PFSK-1 (cell line): ENCODE measurements at regions not wholly inside any gene's neighbourhood (a gene's known extent, or its start where the extent isn't known, plus 50 kb on each side); places are given as distances from the start of the nearest gene placed in this dataset.

Experiments
- FOXP2 ChIP-seq: optimal IDR thresholded peaks from 2 replicates; pipeline ENCODE3; 2011; ENCODE audit warnings: borderline replicate concordance, control low read depth, inconsistent platforms; ENCODE audit not compliant: insufficient read depth; ENCODE audit errors: extremely low read length, extremely low read depth
- POLR2AphosphoS5 ChIP-seq: IDR thresholded peaks from 2 replicates; pipeline ENCODE4 v1.6.1; 2012; ENCODE audit warnings: low read depth, mild to moderate bottlenecking, control low read depth, low read length, moderate library complexity
- SIN3A ChIP-seq: IDR thresholded peaks from 2 replicates; pipeline ENCODE4 v1.6.1; 2012; ENCODE audit warnings: mild to moderate bottlenecking, low read length, moderate library complexity, borderline replicate concordance; ENCODE audit not compliant: insufficient read depth
- TAF1 ChIP-seq: IDR thresholded peaks from 2 replicates; pipeline ENCODE4 v1.6.1; 2012; ENCODE audit warnings: low read length, control low read depth, borderline replicate concordance; ENCODE audit not compliant: insufficient read depth
- TF ChIP-seq, protein P1 (sequence below), 2 experiments: IDR thresholded peaks; 2 replicates each; pipeline versions ENCODE4 v1.6.1 to v1.8.0; 2011 to 2012; ENCODE audit warnings: low read depth in 2 of 2, low read length in 2 of 2, control low read depth in 1 of 2, inconsistent platforms in 1 of 2, mild to moderate bottlenecking in 1 of 2, moderate library complexity in 1 of 2; ENCODE audit not compliant: insufficient read depth in 1 of 2

DNA sequence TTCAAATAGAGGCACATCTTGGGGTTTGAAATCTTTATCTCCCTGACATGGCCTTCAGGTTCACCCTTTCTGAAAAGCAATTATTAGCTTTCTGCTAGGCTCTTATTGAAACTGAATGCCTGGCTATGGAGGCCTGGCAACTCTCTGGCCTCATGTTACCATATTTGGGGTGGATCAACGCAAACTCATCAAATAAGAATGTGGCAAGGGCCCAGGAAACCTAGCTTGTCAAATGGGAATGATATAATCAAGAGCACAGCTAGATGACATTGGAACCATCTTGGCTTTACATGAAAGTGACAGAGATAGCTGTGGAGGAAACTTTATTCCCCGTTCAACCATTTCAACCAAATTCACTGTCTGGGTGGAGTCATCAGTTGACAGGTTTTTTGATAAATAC lies 202.8 kb upstream of the SMIM30 start:
- TF ChIP-seq POLR2AphosphoS5 (no peak), TAF1 (no peak)
- TF ChIP-seq, protein P1, sequence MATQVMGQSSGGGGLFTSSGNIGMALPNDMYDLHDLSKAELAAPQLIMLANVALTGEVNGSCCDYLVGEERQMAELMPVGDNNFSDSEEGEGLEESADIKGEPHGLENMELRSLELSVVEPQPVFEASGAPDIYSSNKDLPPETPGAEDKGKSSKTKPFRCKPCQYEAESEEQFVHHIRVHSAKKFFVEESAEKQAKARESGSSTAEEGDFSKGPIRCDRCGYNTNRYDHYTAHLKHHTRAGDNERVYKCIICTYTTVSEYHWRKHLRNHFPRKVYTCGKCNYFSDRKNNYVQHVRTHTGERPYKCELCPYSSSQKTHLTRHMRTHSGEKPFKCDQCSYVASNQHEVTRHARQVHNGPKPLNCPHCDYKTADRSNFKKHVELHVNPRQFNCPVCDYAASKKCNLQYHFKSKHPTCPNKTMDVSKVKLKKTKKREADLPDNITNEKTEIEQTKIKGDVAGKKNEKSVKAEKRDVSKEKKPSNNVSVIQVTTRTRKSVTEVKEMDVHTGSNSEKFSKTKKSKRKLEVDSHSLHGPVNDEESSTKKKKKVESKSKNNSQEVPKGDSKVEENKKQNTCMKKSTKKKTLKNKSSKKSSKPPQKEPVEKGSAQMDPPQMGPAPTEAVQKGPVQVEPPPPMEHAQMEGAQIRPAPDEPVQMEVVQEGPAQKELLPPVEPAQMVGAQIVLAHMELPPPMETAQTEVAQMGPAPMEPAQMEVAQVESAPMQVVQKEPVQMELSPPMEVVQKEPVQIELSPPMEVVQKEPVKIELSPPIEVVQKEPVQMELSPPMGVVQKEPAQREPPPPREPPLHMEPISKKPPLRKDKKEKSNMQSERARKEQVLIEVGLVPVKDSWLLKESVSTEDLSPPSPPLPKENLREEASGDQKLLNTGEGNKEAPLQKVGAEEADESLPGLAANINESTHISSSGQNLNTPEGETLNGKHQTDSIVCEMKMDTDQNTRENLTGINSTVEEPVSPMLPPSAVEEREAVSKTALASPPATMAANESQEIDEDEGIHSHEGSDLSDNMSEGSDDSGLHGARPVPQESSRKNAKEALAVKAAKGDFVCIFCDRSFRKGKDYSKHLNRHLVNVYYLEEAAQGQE (IDR thresholded peaks at IDR 0.05; ENCODE audit: insufficient read depth in 1 of 2, low read depth in 2 of 2, low read length in 2 of 2) = no peak

DNA sequence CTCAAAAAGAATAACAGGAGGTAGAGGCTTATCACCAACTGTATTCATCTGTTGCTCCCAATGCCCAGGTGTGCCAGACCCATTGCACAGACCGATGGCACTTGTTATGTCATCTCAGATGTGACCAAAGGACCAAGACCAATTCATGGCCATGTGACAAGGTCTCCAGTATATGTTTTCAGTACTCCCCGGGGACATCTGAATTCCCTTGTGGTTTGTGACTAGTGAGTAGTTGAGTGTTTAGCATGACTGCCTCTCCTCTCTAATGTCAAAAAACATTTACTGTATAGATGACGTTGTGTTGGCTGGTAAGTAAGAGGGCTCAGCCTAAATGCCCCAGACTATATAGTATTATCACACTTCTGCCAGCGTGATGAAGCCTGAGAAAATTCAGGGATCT lies 202.1 kb upstream of the SMIM30 start:
- TF ChIP-seq FOXP2 (no peak), TAF1 (no peak), SIN3A (no peak), POLR2AphosphoS5 (no peak)
- TF ChIP-seq, protein P1 (IDR thresholded peaks at IDR 0.05; ENCODE audit: insufficient read depth in 1 of 2, low read depth in 2 of 2, low read length in 2 of 2) = no peak

DNA sequence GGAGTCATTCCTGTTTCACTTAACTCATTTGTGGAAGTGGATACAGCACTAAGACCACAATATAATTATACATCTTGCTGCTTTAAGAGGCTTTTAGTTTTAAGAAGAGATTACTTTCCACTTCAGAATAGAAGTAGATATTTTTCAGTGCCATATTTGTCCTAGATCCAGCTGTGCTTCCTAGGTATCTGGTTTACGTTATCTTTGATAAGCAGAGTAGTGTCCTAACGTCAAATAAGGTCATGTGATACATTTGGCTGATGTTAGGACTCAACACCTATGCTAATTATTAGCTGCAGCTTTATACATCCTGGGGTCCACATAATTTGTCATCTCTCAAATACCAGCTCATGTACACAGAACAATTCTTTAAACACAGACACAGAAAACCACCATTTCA lies 196.2 kb upstream of the SMIM30 start:
- TF ChIP-seq FOXP2 = no peak
- TF ChIP-seq, protein P1 (IDR thresholded peaks at IDR 0.05; ENCODE audit: insufficient read depth in 1 of 2, low read depth in 2 of 2, low read length in 2 of 2) = no peak
- TF ChIP-seq SIN3A = no peak
- TF ChIP-seq POLR2AphosphoS5 = no peak
- TF ChIP-seq TAF1 = no peak

DNA sequence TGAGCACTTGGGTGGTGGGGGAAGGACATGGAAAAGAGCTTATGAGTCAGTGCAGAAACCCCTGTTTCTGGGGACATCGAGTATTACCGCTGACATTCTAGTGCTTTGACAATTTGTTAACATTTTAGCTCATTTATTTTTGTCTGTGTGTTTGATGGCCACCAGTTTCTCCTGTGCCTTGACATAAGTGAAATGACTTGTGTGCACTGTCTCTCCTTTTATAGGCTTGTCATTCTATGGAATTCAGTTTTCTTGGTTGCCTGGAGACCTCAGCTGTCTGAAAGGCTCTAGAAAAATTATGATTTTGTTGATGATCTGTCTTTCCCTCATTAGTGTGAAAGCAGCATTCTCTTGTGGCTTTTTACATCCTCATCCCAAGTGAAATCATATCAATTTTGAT lies 190.0 kb upstream of the SMIM30 start:
- TF ChIP-seq, protein P1 (IDR thresholded peaks at IDR 0.05; ENCODE audit: insufficient read depth in 1 of 2, low read depth in 2 of 2, low read length in 2 of 2) = no peak
- TF ChIP-seq FOXP2 = no peak
- TF ChIP-seq POLR2AphosphoS5 = no peak
- TF ChIP-seq TAF1 = no peak
- no peak for TF ChIP-seq SIN3A

DNA sequence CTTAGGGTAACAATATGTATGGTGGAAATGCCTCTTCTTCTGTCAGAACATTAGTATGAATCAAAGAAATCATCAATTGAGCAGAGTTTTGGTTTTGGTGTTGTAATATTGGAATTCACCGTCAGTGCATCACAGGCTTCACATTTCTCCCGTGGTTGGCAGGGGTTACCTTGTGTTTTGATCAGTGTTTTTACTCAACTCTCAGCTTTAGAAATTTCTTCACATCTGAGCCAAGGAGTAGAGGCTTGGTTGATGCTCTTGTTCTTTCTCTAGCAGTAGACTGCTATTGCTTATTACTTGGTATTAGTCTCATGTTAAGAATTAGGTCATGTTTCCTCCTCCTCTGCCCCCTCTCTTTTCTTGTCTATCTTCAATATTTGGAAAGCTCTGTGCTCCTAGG lies 188.8 kb upstream of the SMIM30 start:
- no peak for TF ChIP-seq POLR2AphosphoS5
- TF ChIP-seq, protein P1 (IDR thresholded peaks at IDR 0.05; ENCODE audit: insufficient read depth in 1 of 2, low read depth in 2 of 2, low read length in 2 of 2) = no peak
- TF ChIP-seq TAF1 = no peak
- no peak for TF ChIP-seq SIN3A
- TF ChIP-seq FOXP2 = no peak
